Kidney epithelial cell (primary cell): ENCODE measurements at regions not wholly inside any gene's neighbourhood (a gene's known extent, or its start where the extent isn't known, plus 50 kb on each side); places are given as distances from the start of the nearest gene placed in this dataset.

Experiments
- DNase-seq: peaks from one replicate; pipeline ENCODE4 v3.0.0-alpha.2; 2010; ENCODE audit warnings: low read depth
- H3K27me3 ChIP-seq: 2 replicates; pipeline ENCODE4 v1.6.0; 2011; ENCODE audit warnings: low read length; ENCODE audit not compliant: control insufficient read depth, insufficient read depth
- H3K36me3 ChIP-seq: 2 replicates; pipeline ENCODE4 v1.5.1; 2011; ENCODE audit warnings: low read length; ENCODE audit not compliant: control insufficient read depth, insufficient read depth
- H3K4me3 ChIP-seq: 2 replicates; pipeline ENCODE4 v1.5.1; 2011; ENCODE audit warnings: low read depth, mild to moderate bottlenecking, control low read depth, low read length
- CTCF ChIP-seq: IDR thresholded peaks from 2 replicates; pipeline ENCODE4 v1.5.1; 2011; ENCODE audit warnings: mild to moderate bottlenecking, moderate library complexity, low read length, control low read depth, inconsistent platforms; ENCODE audit not compliant: insufficient read depth, poor library complexity, severe bottlenecking

- Histone ChIP-seq H3K4me3 (no peak overlapping the region), H3K36me3 (no peaks in the 10 kb centered on the region), H3K27me3 (no peaks in the 10 kb centered on the region)
- DNase-seq: no peak
- no peak for TF ChIP-seq CTCF
These were observed 185.1 kb upstream of the PRPS1L1 start for GRCh38 chr7:18212758-18213157.

- no peak for TF ChIP-seq CTCF
- Histone ChIP-seq H3K36me3 (no peaks in the 10 kb centered on the region), H3K27me3 (no peaks in the 10 kb centered on the region), H3K4me3 (no peak overlapping the region)
- no peak for DNase-seq
These were observed 186.0 kb upstream of the PRPS1L1 start for GRCh38 chr7:18213652-18214051.

GRCh38 chr7:18216270-18216669 is 188.6 kb upstream of the PRPS1L1 start:
- no peak for TF ChIP-seq CTCF
- Histone ChIP-seq H3K36me3 (no peaks in the 10 kb centered on the region), H3K27me3 (no peaks in the 10 kb centered on the region), H3K4me3 (no peak overlapping the region)
- no peak for DNase-seq

GRCh38 chr7:18221377-18222293 is 194.0 kb upstream of the PRPS1L1 start:
- DNase-seq: no peak

GRCh38 chr7:18222636-18223035 is 195.0 kb upstream of the PRPS1L1 start:
- Histone ChIP-seq H3K36me3 (no peaks in the 10 kb centered on the region), H3K4me3 (no peak overlapping the region), H3K27me3 (no peaks in the 10 kb centered on the region)
- DNase-seq: no peak
- TF ChIP-seq CTCF: no peak

More at GRCh38 chr7:18221377-18222293, 194.0 kb upstream of the PRPS1L1 start:
- no peaks in the 10 kb centered on the region for H3K36me3 ChIP-seq
- no peaks in the 10 kb centered on the region for H3K27me3 ChIP-seq
- TF ChIP-seq CTCF: no peak
- H3K4me3 ChIP-seq: no peak overlapping the region
